GM18909 (cell line): ENCODE measurements at regions not wholly inside any gene's neighbourhood (a gene's known extent, or its start where the extent isn't known, plus 50 kb on each side); places are given as distances from the start of the nearest gene placed in this dataset.
"Not testable (repeated sequence)": the region's sequence is repeated elsewhere in the genome, so short reads cannot be mapped to it uniquely, and the experiment has no call there.

ENCODE experiments used
- ATAC-seq: cut with Tn5 transposase; IDR thresholded peaks from one replicate; pipeline ENCODE4 v1.9.1; 2021; ENCODE audit warnings: mild to moderate bottlenecking; ENCODE audit not compliant: unreplicated experiment, poor library complexity

DNA sequence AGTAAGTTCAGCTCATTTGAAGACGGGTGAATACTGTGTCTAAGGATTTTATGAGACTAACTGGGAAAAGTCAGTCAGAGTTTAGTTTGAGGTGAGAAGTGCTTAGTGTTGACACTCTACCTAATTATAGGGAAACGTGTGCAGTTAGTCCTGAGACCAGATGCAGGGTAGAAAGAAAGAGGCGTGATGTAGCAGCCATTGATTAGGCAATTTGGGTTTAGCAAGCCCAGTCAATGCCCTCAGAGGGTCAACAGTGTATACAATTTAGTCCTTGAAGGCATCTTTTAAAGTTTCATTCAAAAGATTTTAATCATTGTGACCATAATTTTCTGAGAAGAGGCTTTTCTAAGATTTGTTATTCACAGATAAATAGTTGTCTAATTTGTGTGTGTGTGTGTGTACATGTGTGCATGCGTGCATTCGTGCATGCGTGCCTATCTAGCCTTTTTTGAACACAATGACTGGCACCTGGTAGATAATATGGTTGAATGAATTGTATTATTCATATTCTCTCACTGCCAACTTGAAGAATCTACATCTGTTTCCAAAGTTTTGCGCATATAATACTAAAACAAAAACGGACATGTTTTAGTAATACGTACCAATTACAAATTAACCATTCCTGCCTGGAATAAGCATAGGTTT lies 332.9 kb downstream of the SRGAP2C start:
- ATAC-seq = no peak

DNA sequence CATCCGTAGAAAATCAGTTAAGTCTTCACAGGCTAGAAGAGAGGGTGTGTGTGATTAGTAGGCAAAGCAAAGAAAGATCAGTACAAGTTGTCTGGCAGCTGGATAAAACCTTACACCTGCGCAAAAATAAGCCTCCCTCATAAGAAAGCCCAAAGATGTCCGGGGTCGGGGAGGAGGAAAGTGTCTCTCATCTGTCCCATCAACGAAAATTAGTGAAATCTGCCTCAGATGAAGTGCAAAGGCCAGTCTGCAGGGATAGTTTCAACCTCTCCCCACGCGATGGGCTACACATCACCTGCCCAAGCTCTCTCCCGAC lies 333.9 kb downstream of the SRGAP2C start:
- ATAC-seq = no peak

DNA sequence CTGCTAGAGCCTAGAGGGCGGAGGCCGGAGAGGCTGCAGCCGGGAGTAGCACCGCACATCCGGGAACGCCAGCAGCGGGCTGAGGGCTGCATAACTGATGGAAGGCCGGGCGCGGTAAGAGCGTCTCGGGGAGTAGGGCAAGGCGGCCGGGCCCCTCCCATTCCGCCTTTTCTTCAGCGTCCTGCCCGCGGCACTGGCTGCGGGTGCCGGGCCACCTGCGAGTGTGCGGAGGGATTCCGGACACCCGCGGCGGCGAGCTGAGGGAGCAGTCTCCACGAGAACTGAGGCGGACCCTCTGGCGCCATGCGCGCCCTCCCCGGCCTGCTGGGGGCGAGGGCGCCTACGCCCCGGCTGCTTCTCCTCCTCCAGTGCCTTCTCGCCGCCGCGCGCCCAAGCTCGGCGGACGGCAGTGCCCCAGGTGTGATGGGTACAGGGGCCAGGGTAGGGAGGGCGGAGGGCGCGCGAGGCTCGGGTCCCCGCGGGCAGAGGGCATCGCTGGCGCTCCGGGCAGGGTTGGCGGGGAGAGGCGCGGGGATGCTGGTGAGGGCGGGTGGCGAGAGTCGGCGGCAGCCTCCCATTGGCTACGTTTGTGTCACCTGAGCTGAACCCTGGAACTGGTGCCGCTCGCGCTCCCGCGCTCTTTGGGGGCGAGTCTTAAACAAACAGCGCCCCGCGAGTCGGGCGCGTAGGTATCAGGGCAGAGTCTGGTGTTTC lies 334.4 kb downstream of the SRGAP2C start:
- ATAC-seq = peak; percentile 68

DNA sequence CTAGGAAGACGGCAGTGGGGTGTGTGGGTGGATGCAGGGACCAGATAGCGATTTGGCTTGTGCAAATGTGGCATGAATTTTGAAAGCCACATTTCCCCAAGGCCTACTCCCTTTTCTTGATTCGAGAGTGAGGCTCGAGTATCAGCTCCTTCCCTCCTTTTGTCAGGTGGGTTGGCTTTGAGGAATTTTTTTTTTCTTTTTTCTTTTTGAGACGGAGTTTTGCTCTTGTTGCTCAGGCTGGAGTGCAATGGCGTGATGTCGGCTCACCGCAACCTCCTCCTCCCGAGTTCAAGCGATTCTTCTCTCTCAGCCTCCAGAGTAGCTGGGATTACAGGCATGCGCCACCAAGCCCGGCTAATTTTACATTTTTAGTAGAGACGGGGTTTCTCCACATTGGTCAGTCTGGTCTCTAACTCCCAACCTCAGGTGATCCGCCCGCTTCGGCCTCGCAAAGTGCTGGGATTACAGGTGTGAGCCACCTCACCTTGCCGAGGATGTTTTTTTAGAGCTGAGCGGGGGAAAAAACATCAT lies 335.0 kb downstream of the SRGAP2C start:
- ATAC-seq = not testable (repeated sequence)

DNA sequence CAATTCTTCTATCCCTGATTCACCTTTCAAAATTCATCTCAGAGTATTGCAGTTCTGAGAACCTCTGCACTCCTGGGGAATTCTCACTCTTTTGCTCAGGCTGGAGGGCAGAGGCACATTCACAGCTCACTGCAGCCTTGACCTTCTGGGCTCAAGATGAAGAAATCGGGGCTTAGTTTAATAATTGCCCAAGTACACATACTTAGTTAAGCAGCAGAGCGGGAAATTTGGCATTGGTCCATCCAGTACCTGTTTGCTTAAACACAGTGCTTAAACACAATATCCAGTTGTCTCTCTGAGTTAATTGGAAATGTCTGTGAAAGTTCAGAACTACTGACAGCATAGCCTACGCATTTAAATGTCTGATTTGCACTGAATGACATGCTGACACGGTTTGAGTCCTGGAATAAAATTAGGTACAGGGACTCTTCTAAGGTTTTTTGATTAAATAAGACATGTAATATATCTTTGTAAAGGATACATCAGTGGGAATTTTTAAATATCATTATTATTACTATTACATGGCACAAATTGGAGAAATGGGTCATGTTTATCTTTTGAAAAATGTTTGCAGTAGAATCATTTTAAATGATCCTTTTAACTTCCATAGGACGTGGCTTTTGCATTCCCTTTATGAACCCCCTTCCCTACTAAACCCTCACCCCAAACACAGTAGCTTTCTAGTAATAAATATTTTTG lies 337.4 kb downstream of the SRGAP2C start:
- no peak for ATAC-seq

DNA sequence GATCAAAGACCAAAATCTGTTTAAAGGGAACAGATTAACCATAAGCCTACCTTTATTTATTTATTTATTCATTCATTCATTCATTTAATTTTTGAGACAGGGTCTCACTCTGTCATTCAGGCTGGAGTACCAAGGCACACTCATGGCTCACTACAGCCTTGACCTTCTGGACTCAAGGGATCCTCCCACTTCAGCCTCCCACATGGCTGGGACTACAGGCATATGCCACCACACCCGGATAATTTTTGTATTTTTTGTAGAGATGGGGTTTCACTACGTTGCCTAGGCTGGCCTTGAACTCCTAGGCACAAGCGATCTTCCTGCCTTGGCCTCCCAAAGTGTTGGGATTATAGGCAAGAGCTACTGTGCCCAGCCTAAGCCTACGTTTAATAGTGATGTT lies 338.3 kb downstream of the SRGAP2C start:
- ATAC-seq = not testable (repeated sequence)

DNA sequence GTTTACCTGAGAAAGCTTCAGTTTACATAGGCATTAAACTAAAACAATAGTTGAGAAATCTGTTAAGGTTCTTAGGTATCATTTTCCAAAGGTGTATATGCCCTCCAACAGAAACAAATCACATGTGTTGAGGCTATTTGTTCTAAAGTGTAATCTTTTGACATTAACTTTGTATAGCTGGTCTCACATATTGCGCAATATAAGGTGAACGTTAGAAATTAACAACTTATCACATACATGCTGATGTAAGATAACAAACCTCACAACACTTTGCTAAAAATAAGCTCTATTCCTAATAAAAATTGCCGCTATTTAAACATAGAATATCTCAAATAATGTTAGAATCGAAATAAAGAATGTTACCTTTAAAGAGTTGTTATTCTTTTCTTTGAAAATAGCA lies 340.6 kb downstream of the SRGAP2C start:
- no peak for ATAC-seq

DNA sequence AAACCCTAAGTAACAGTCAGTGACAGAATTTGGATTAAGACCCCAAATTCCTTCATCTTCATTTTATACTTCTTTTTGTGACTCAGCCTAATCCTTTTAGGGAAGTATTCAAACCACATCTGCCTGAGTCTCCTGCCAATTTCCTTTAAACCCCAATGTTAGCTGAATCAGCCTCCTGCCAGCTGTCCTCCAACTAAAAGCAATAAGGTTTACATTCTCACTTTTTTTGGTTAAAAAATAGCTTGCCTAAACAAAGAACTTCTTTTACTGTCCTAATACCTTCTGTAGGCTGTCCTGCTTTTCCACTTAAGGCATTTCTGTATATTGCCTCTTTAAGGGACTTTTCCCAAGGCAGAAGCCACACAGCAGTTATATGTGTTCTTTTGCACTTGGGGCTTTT lies 344.2 kb downstream of the SRGAP2C start:
- ATAC-seq = not testable (repeated sequence)

DNA sequence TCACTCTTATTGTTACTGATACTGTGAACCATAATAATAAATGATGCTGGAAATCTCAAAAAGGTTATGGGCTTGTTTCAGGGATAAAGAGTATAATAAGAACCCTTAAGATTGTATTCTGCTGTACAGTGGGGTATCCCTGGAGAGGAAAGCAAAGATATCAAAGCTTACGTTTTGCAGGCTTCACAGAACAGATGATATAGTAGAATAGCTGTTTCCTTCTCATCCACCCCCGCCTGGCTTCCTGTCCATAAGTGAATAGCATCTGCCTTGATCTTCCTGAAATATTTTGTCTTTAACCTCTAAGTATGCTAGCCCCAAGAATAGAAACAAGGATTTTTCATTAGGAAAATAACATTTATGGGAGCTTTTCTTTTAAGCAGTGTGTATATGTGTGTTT lies 345.3 kb downstream of the SRGAP2C start:
- not testable (repeated sequence) for ATAC-seq

DNA sequence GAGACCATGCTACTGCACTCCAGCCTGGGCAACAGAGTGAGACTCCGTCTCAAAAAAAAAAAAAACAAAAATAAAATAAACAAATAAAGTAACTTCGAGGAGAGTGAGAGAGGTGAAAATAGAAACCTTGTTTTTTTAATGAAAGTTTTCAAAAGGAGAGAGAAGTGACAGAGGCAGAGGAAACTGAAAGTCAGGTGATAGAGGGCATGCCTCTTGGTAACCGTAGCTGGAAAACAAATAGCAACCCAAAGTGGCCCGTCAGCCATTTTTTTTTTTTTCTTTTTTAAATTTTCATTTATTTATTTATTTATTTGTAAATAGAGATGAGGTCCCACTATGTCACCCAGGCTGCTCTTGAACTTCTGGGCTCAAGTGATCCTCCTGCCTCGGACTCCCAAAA lies 347.0 kb downstream of the SRGAP2C start:
- ATAC-seq = not testable (repeated sequence)

DNA sequence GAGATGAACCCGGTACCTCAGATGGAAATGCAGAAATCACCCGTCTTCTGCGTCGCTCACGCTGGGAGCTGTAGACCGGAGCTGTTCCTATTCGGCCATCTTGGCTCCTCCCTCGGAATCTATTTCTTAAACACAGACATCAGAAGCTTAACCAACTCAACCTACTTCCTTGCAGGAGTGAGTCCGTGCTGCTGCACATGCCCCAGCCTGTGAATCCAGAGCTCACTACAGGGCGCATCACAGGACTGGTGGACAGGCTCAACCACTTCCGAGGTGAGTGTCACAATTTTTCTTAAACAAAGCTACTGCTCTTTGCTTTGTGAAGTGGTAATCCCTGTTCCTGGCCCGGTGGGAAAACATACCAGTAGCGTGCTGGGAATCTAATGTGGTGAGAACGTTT lies 353.4 kb downstream of the SRGAP2C start:
- ATAC-seq = not testable (repeated sequence)

DNA sequence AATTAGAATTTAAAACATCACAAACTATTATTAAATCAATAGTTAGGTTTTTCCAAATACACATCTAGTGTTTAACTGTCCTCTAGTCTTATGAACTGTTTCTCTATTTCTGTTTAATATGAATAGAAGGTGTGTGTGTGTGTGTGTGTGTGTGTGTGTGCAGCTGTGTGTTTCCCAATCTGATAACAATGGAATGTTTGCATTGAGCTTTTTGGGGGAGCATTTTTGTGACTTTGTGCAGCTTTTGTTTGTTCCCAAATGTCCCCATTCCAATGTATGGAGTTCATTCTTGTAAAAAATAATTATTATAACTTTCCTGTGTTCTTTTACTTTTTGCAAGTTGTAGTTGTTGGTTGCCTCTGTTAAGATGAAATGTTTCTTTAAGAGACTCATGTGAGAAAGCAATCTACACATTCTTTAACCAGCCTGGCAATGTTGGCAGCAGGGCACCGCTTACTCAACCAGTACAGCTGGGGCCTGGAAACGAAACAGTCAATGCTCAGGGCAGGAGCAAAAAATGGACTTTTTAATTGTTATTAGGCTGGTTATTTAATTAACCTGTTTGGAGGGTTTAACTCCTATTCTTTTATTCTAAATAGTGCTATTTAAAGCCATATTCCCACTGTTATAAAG lies 354.3 kb downstream of the SRGAP2C start:
- no peak for ATAC-seq

DNA sequence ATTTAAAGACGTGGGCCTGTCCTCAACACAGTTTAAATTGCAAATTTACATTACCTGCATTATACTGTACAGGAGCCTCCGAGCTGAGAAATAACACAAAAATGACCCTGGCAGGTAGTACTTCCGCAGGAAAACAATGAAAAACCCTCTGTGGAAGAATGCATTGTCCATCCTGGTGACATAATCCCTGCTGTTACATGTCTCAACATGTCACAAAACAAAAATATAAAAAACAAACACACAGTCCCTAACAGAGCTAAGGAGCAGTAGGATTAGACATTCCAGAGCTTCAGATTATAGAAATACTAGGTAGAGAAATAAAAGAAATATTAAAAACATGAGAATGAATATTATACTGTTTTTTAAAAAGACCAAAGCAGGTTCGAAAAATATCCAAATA lies 359.2 kb downstream of the SRGAP2C start:
- not testable (repeated sequence) for ATAC-seq

DNA sequence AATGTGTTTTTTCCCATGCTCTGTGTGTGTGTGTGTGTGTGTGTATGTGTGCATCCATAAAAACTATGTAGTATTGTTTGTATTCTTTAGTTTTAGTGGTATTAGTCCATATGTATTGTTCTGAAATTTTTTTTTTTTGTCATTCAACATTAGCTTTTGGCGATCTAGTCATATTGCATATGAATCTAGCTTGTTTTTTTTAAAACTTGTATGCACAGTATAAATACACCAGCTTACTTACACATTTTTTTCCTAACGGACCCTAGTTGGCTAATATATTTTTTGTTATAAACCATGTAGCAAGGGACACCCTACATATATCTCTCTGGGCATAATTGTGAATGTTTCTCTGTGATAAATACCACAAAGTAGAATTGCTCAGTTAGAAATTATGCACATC lies 359.7 kb downstream of the SRGAP2C start:
- ATAC-seq = no peak

DNA sequence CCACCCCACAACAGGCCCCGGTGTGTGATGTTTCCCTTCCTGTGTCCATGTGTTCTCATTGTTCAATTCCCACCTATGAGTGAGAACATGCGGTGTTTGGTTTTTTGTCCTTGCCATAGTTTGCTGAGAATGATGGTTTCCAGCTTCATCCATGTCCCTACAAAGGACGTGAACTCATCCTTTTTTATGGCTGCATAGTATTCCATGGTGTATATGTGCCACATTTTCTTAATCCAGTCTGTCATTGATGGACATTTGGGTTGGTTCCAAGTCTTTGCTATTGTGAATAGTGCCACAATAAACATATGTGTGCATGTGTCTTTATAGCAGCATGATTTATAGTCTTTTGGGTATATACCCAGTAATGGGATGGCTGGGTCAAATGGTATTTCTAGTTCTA lies 361.1 kb downstream of the SRGAP2C start:
- ATAC-seq = not testable (repeated sequence)

DNA sequence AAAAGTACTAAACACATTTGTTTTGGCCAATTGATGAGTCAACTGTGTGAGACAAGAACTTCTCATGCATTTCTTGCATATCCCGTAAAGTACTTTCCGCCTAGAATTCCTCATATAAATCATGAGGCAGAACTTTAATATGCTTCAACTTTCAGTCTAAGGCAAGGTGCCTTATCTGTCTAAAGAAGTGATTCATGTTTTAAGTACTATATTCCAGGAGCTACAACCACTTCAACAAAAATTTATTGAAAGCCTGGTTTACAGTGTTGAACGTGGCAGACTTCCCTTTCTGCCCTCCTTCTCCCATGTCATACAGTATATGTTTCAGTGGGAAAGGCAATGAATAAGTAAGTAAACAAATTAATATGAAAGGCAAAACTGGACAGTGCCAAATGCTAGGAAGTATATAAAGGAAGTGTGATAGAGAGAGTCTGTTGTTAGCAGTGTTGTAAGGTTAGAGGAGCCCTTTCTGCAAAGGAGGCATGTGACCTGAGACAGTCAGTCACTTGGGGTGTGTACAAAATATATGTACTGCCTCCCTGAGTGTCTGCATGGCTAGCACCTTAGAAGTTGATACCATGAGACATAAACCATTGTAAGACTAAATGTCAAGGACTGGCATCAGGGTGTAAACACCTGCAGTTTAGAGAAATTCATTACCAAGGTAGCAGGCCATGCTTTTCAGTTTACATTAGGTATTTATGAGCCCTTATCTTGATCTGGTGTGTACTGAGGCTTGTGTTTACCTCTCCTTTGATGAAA lies 362.2 kb downstream of the SRGAP2C start:
- ATAC-seq = no peak

DNA sequence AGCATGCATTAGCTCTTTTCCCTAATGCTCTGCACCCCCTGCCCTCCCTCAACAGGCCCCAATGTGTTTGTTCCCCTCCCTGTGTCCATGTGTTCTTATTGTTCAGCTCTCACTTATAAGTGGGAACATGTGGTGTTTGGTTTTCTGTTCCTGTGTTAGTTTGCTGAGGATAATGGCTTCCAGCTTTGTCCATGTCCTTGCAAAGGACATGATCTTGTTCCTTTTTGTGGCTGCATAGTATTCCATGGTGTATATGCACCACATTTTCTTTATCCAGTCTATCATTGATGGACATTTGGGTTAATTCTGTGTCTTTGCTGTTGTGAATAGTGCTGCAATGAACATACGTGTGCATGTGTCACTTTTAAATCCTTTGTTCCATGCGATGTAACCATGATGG lies 363.0 kb downstream of the SRGAP2C start:
- ATAC-seq = not testable (repeated sequence)

DNA sequence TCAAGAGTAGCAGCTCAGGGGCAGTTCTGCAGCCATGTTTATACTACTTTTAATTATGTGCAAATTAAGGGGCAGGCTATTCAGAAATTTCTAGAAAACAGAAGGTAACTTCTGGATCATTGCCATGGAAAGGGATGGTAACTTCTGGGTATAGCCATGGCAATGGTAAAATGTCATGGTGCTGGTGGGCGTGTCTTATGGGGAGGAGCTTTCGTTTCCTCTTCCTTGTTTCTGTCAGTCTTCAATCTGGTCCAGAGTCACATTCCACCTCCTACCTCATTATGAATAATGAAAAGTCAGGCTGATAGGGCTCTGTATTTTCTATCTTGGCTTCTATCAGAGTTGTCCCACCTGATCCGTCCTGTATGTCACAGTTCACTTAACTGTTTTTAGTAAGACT lies 366.0 kb downstream of the SRGAP2C start:
- not testable (repeated sequence) for ATAC-seq

DNA sequence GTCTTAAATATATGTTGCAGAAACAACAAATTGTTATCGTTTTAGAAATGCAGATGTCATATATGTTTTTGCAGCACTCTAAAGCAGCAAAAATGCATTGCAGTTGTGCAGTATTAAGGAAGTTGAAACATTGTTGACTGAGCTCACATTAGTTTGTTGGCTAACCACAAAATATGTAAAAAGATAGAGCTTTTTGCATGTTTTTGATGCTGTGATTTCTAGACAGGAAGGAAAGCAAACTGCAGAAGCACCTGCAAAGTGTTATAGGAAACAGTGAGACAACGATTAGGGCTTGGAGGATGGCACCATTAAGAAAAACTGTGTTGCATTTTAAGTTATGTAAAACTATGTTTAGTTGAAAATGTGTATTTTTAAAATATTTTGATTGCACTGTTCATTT lies 366.7 kb downstream of the SRGAP2C start:
- not testable (repeated sequence) for ATAC-seq

DNA sequence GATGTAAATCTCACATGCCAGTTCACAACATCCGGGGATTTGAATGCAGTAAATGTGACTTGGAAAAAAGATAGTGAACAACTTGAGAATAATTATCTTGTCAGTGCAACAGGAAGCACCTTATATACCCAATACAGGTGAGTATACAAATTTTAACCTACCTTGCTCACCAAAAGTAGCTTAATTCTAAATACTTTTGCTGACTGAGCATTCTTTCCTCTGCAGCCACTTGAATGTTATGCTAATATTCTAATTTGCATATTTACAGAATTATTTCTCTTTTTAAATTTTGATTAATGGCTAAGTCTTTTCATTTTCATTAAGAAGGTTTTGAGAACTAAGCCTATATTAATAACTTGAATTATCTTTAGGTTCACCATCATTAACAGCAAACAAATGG lies 371.8 kb downstream of the SRGAP2C start:
- ATAC-seq = not testable (repeated sequence)
